IPS-15b (cell line): ENCODE measurements at regions not wholly inside any gene's neighbourhood (a gene's known extent, or its start where the extent isn't known, plus 50 kb on each side); places are given as distances from the start of the nearest gene placed in this dataset.

ENCODE experiments used
- H3K27me3 ChIP-seq: one replicate; pipeline ENCODE4 v1.6.1; 2013; ENCODE audit warnings: low read length; ENCODE audit not compliant: control insufficient read depth, insufficient read depth
- H3K36me3 ChIP-seq: one replicate; pipeline ENCODE4 v1.6.1; 2013; ENCODE audit warnings: low read length; ENCODE audit not compliant: control insufficient read depth, insufficient read depth
- H3K4me1 ChIP-seq: one replicate; pipeline ENCODE4 v1.6.1; 2013; ENCODE audit warnings: mild to moderate bottlenecking, low read length; ENCODE audit not compliant: control insufficient read depth, insufficient read depth
- H3K4me3 ChIP-seq: one replicate; pipeline ENCODE4 v1.5.1; 2013; ENCODE audit warnings: low read depth, low read length
- H3K9ac ChIP-seq: one replicate; pipeline ENCODE4 v1.6.1; 2013; ENCODE audit warnings: low read depth, mild to moderate bottlenecking, low read length
- H3K9me3 ChIP-seq: one replicate; pipeline ENCODE4 v1.6.1; 2013; ENCODE audit warnings: mild to moderate bottlenecking, low read length; ENCODE audit not compliant: control insufficient read depth, insufficient read depth

- Histone ChIP-seq H3K4me1 (peaks cover 17% of the 10 kb centered on the region), H3K36me3 (no peaks in the 10 kb centered on the region), H3K9ac (no peak overlapping the region), H3K4me3 (no peak overlapping the region), H3K9me3 (no peaks in the 10 kb centered on the region), H3K27me3 (peaks cover 19% of the 10 kb centered on the region)
Observed at GRCh38 chr18:30765247-30765646, 277.3 kb downstream of the DSC3 start.

DNA sequence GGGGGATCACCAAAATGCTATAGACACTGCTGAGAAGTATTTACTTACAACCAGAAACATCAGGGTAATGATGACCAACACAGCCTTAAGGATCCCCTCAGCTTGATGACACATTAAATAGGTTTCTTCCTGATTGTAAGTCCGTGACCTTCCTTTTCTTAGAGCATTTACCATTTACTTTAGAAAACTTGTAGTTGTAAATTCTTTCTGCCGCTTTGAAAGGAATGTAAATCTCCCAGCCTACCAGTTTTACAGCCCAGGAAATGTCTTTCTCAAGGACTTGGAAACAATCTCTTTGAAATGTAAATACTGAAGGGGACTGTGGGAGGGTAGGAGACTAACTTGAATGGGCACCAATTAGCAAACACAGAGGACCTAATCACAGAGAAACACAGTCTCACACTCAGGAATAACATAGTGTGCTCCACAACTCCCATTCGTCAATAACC is 278.6 kb downstream of the DSC3 start:
- Histone ChIP-seq H3K9me3 (no peaks in the 10 kb centered on the region), H3K27me3 (peaks cover 19% of the 10 kb centered on the region), H3K36me3 (no peaks in the 10 kb centered on the region), H3K4me1 (peaks cover 17% of the 10 kb centered on the region), H3K9ac (no peak overlapping the region), H3K4me3 (peak overlapping the region; percentile 18)

GRCh38 chr18:30754846-30755245 is 287.7 kb downstream of the DSC3 start:
- H3K9ac ChIP-seq = no peak overlapping the region
- no peaks in the 10 kb centered on the region for H3K36me3 ChIP-seq
- no peaks in the 10 kb centered on the region for H3K4me1 ChIP-seq
- no peak overlapping the region for H3K4me3 ChIP-seq
- no peaks in the 10 kb centered on the region for H3K9me3 ChIP-seq
- no peaks in the 10 kb centered on the region for H3K27me3 ChIP-seq

DNA sequence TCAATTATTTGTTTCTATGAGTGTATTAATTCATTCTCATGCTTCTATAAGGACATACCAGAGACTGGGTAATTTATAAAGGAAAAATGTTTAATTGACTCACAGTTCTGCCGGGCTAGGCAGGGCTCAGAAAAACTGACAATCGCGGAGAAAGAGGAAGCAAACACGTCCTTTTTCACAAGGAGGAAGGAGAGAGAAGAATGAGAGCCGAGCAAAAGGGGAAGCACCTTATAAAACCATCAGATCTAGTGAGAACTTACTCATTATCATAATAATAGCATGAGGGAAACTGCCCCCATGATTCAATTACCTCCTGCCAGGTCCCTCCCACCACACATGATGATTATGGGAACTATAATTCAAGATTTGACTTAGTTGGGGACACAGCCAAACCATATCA is 294.0 kb downstream of the DSC3 start:
- Histone ChIP-seq H3K9ac (no peak overlapping the region), H3K27me3 (no peaks in the 10 kb centered on the region), H3K36me3 (no peaks in the 10 kb centered on the region), H3K4me1 (no peaks in the 10 kb centered on the region), H3K4me3 (no peak overlapping the region), H3K9me3 (no peaks in the 10 kb centered on the region)

GRCh38 chr18:30746224-30746623 is 296.3 kb downstream of the DSC3 start:
- Histone ChIP-seq H3K4me1 (no peaks in the 10 kb centered on the region), H3K9me3 (no peaks in the 10 kb centered on the region), H3K4me3 (no peak overlapping the region), H3K9ac (no peak overlapping the region), H3K36me3 (no peaks in the 10 kb centered on the region), H3K27me3 (no peaks in the 10 kb centered on the region)

DNA sequence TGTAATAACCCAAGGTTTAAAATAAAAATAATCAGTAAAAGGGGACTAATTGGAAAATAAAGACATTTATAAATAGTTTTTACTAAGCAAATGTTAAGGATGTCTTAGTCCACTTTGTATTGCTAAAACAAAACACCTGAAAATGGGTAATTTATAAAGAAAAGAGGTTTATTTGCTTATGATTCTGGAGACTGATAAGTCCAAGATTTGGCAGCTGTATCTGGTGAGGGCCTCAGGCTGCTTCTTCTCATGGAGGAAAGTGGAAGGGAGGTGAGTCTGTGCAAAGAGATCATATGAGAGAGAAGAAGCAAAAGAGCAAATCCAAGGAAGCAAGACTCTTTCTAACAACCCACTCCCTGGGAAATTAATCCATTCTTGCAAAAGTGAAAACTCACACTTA is 299.5 kb downstream of the DSC3 start:
- Histone ChIP-seq H3K27me3 (no peaks in the 10 kb centered on the region), H3K4me1 (no peaks in the 10 kb centered on the region), H3K9ac (no peak overlapping the region), H3K36me3 (no peaks in the 10 kb centered on the region), H3K9me3 (no peaks in the 10 kb centered on the region), H3K4me3 (no peak overlapping the region)

- H3K27me3 ChIP-seq = no peaks in the 10 kb centered on the region
- no peak overlapping the region for H3K9ac ChIP-seq
- H3K4me1 ChIP-seq = no peaks in the 10 kb centered on the region
- H3K9me3 ChIP-seq = no peaks in the 10 kb centered on the region
- no peak overlapping the region for H3K4me3 ChIP-seq
- no peaks in the 10 kb centered on the region for H3K36me3 ChIP-seq
Observed at GRCh38 chr18:30730915-30731314, 311.6 kb downstream of the DSC3 start.

- Histone ChIP-seq H3K9ac (no peak overlapping the region), H3K9me3 (no peaks in the 10 kb centered on the region), H3K36me3 (no peaks in the 10 kb centered on the region), H3K4me3 (no peak overlapping the region), H3K4me1 (no peaks in the 10 kb centered on the region), H3K27me3 (no peaks in the 10 kb centered on the region)
Observed at GRCh38 chr18:30727849-30728248, 314.7 kb downstream of the DSC3 start.

DNA sequence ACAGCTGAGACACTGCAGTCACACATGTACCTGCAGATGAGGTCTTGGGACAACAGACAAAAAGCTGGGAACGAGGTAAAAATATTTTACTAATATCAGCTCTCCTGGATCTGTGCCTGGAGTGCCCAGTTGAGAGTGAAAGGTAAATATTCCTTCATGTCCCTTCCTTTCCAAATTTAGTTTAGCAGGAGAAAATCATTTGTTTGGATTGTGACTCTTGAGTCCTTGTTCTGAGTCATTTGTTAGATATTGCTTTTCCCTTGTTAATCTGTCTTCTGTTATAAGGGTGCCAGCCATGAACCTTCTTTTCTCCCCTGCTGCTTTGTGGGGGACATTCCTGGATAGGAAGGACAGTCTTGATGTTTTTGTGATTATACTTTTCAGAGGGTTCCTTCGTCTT is 329.2 kb downstream of the DSC3 start:
- Histone ChIP-seq H3K27me3 (no peaks in the 10 kb centered on the region), H3K36me3 (no peaks in the 10 kb centered on the region), H3K4me1 (no peaks in the 10 kb centered on the region), H3K9ac (no peak overlapping the region), H3K9me3 (no peaks in the 10 kb centered on the region), H3K4me3 (no peak overlapping the region)

GRCh38 chr18:30712383-30712782 is 330.2 kb downstream of the DSC3 start:
- H3K27me3 ChIP-seq = no peaks in the 10 kb centered on the region
- H3K4me1 ChIP-seq = no peaks in the 10 kb centered on the region
- no peaks in the 10 kb centered on the region for H3K9me3 ChIP-seq
- H3K4me3 ChIP-seq = no peak overlapping the region
- no peak overlapping the region for H3K9ac ChIP-seq
- H3K36me3 ChIP-seq = no peaks in the 10 kb centered on the region

DNA sequence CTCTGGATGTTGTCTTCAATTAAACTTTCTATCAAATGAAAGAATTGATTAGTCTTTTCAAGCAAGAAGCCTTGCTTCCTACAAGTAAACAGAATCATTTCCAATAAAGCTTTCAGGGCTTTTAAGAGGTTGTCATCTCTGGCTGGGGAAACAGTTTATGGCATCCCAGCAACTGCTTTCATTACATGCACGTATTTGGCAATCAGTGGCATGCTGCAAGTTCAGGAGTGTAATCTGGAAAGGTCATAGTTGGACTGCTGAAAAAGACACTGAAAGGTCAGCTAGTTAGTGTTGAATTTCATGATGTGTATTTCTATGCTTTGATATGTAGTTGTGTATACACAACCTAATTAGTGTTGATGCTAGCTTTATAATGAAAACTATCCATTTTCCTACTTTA is 332.9 kb downstream of the DSC3 start:
- no peaks in the 10 kb centered on the region for H3K36me3 ChIP-seq
- no peaks in the 10 kb centered on the region for H3K9me3 ChIP-seq
- H3K27me3 ChIP-seq = no peaks in the 10 kb centered on the region
- H3K9ac ChIP-seq = no peak overlapping the region
- H3K4me1 ChIP-seq = no peaks in the 10 kb centered on the region
- H3K4me3 ChIP-seq = no peak overlapping the region

- no peak overlapping the region for H3K9ac ChIP-seq
Observed at GRCh38 chr18:30705943-30706342, 336.6 kb downstream of the DSC3 start.

GRCh38 chr18:30698571-30698970 is 344.0 kb downstream of the DSC3 start:
- H3K9me3 ChIP-seq = no peaks in the 10 kb centered on the region
- H3K4me3 ChIP-seq = no peak overlapping the region
- H3K9ac ChIP-seq = no peak overlapping the region
- no peaks in the 10 kb centered on the region for H3K36me3 ChIP-seq
- H3K27me3 ChIP-seq = no peaks in the 10 kb centered on the region
- H3K4me1 ChIP-seq = no peaks in the 10 kb centered on the region

More at GRCh38 chr18:30705943-30706342, 336.6 kb downstream of the DSC3 start:
- Histone ChIP-seq H3K36me3 (no peaks in the 10 kb centered on the region), H3K27me3 (no peaks in the 10 kb centered on the region), H3K9me3 (no peaks in the 10 kb centered on the region), H3K4me1 (no peaks in the 10 kb centered on the region), H3K4me3 (no peak overlapping the region)
